ENCODE measurements at regions not wholly inside any gene's neighbourhood (a gene's known extent, or its start where the extent isn't known, plus 50 kb on each side); places are given as distances from the start of the nearest gene placed in this dataset.
A peak's percentile ranks its signal among the peaks of the same experiment; 100 is the strongest.

DNA sequence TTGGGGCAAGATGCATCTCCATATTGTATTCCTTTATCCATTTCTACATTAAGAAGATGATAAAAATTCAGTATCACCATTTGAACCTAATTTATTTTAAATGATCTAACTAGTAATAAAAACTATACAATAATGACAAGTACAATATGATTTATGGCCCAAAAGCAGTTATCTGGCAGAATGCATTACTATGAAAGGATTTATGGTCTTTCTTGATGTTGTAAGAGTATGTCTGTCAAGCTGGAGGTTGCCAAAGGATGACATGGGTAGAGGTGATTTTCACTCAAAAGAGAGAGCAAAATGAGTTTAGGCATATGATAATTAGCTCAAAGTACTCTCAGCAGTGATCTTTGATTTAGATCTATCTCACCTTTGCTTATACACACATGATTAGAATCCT lies 54.2 kb upstream of the MAP2 start:
- Histone ChIP-seq H3K4me1 (peaks cover 0 to 3% (median 0%) of the 10 kb centered on the region in 3 donors), H3K4me3 (no peak overlapping the region), H3K36me3 (no peaks in the 10 kb centered on the region), H3K27me3 (no peaks in the 10 kb centered on the region), H3K9me3 (no peaks in the 10 kb centered on the region), H3K27ac (peak overlapping the region in 1 of 4 donors; percentile 61)
- intact Hi-C loops (cut with DNase I): no loop called here
- TF ChIP-seq, protein P1, sequence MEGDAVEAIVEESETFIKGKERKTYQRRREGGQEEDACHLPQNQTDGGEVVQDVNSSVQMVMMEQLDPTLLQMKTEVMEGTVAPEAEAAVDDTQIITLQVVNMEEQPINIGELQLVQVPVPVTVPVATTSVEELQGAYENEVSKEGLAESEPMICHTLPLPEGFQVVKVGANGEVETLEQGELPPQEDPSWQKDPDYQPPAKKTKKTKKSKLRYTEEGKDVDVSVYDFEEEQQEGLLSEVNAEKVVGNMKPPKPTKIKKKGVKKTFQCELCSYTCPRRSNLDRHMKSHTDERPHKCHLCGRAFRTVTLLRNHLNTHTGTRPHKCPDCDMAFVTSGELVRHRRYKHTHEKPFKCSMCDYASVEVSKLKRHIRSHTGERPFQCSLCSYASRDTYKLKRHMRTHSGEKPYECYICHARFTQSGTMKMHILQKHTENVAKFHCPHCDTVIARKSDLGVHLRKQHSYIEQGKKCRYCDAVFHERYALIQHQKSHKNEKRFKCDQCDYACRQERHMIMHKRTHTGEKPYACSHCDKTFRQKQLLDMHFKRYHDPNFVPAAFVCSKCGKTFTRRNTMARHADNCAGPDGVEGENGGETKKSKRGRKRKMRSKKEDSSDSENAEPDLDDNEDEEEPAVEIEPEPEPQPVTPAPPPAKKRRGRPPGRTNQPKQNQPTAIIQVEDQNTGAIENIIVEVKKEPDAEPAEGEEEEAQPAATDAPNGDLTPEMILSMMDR (IDR thresholded peaks at IDR 0.05): no peak
- no peak for TF ChIP-seq POLR2A (IDR thresholded peaks at IDR 0.05)
- DNase-seq: no peak

DNA sequence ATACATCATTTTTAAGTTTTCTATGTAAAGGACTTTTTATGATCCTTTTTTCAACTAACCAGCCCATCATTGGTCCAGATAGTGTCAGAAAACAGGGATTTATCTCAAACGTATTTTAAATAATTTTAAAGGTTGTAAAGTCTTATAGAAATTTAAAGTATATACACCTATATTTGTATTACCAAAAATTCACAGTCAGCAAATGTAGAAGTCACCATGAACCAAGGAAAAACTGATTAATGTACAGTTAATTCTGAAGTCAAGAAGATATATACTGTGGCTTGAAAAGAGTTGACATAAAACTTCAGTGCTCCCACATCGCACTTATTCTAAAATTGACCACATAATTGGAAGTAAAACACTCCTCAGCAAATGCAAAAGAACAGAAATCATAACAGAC lies 52.4 kb upstream of the MAP2 start:
- intact Hi-C loops (cut with DNase I): no loop called here
- Histone ChIP-seq H3K27ac (no peak overlapping the region), H3K4me3 (no peak overlapping the region), H3K9me3 (peaks cover 0 to 2% (median 0%) of the 10 kb centered on the region in 3 donors), H3K36me3 (no peaks in the 10 kb centered on the region), H3K27me3 (no peaks in the 10 kb centered on the region), H3K4me1 (peaks cover 0 to 3% (median 0%) of the 10 kb centered on the region in 3 donors)
- no peak for TF ChIP-seq POLR2A (IDR thresholded peaks at IDR 0.05)
- TF ChIP-seq, protein P1 (IDR thresholded peaks at IDR 0.05): no peak
- DNase-seq: no peak
- WGBS, 2 donors: 69 to 79% methylated on average over 2 of the region's 2 CpGs

Small RNA genes in the stretch of these regions (small RNA-seq; reads per million reads assigned to genes)
- gene RNA5SP117: 0 to 0.27 (median 0.04) reads per million in 4 donors

Measured in esophagus squamous epithelium (tissue), 5 donors.